HepG2 (cell line): ENCODE measurements at regions not wholly inside any gene's neighbourhood (a gene's known extent, or its start where the extent isn't known, plus 50 kb on each side); places are given as distances from the start of the nearest gene placed in this dataset.
A peak's percentile ranks its signal among the peaks of the same experiment; 100 is the strongest.

Experiments used
- ATAC-seq: fragments of 200-7000 bp; cut with Tn5 transposase; 3 replicates; pipeline ENCODE4 v1.9.1; 2020; ENCODE audit warnings: mild to moderate bottlenecking, moderate library complexity
- BruUV-seq: library from RNA; stranded (reverse); fragments of 400-500 nt; replicated peaks from 2 replicates; lab custom pipeline; 2021; lab: Mats Ljungman, UMichigan
- CTCF ChIA-PET: fragments of 300-600 bp; formaldehyde crosslinking; extraction: SDS; loops from one replicate; lab custom pipeline; 2021; ENCODE audit warnings: low total read pairs, inconsistent platforms, low intra/inter-chr PET ratio; lab: Yijun Ruan, JAX
- POLR2A ChIA-PET: fragments of 350-600 bp; sonication (Branson Sonifier 250); formaldehyde crosslinking; loops from one replicate; lab custom pipeline; 2020; ENCODE audit warnings: antibody characterized with exemption, inconsistent platforms; lab: Yijun Ruan, JAX
- DNase-seq: peaks from one replicate; pipeline ENCODE4 v3.0.0-alpha.2; 2015; ENCODE audit warnings: low spot score
- FAIRE-seq: peaks from 3 replicates; lab custom pipeline; 2011; peaks lifted over from hg19 to GRCh38; lab: Jason Lieb, UNC
- H2AFZ ChIP-seq: one replicate; pipeline ENCODE4 v1.6.1; 2011; ENCODE audit warnings: low read length, inconsistent platforms
- H3K27ac ChIP-seq: fragments of 300-600 bp; 3 replicates; pipeline ENCODE4 v1.8.0; 2011; ENCODE audit warnings: mixed run types, mild to moderate bottlenecking, mixed read lengths, low read length, inconsistent platforms; ENCODE audit not compliant: insufficient read depth; ENCODE audit errors: extremely low read length
- H3K27me3 ChIP-seq, 2 experiments: fragments of 200-600 bp in 1 of 2; 2 replicates in 1 of 2; 3 replicates in 1 of 2; pipeline versions ENCODE4 v1.6.0 to v1.8.0; 2011; ENCODE audit warnings: low read length in 2 of 2, mild to moderate bottlenecking in 2 of 2, moderate library complexity in 2 of 2, inconsistent platforms in 1 of 2; ENCODE audit not compliant: insufficient read depth in 2 of 2, control insufficient read depth in 1 of 2
- H3K36me3 ChIP-seq, 2 experiments: fragments of 200-600 bp in 1 of 2; replicated peaks in 1 of 2; 2 replicates in 1 of 2; 3 replicates in 1 of 2; pipeline versions ENCODE4 v1.5.1 to v1.8.0; 2011; ENCODE audit warnings: low read length in 2 of 2, inconsistent platforms in 1 of 2; ENCODE audit not compliant: insufficient read depth in 2 of 2, control insufficient read depth in 1 of 2
- H3K4me1 ChIP-seq: 2 replicates; pipeline ENCODE4 v1.5.1; 2012; ENCODE audit warnings: low read length, inconsistent platforms; ENCODE audit not compliant: insufficient read depth
- H3K4me2 ChIP-seq: 2 replicates; pipeline ENCODE4 v1.6.0; 2011; ENCODE audit warnings: low read depth, low read length, inconsistent platforms
- H3K4me3 ChIP-seq, 3 experiments: fragments of 200-600 bp in 1 of 3; sonication (generic), shearing (Covaris generic) in 1 of 3; replicated peaks in 1 of 3; 2 replicates each; pipeline ENCODE4 v1.5.1; 2011 to 2016; ENCODE audit warnings: low read length in 3 of 3, inconsistent platforms in 2 of 3, low read depth in 2 of 3, mild to moderate bottlenecking in 2 of 3, control low read depth in 1 of 3, mixed read lengths in 1 of 3; ENCODE audit not compliant: insufficient read depth in 1 of 3
- H3K79me2 ChIP-seq: one replicate; pipeline ENCODE4 v1.6.1; 2011; ENCODE audit warnings: low read length, inconsistent platforms; ENCODE audit not compliant: insufficient read depth
- H3K9ac ChIP-seq: 2 replicates; pipeline ENCODE4 v1.6.0; 2011; ENCODE audit warnings: mild to moderate bottlenecking, low read depth, low read length, inconsistent platforms; ENCODE audit not compliant: insufficient read depth
- H3K9me3 ChIP-seq: 2 replicates; pipeline ENCODE4 v1.5.1; 2012; ENCODE audit warnings: mild to moderate bottlenecking, low read length
- H4K20me1 ChIP-seq: 2 replicates; pipeline ENCODE4 v1.6.0; 2011; ENCODE audit warnings: inconsistent platforms, mild to moderate bottlenecking, low read length, moderate library complexity; ENCODE audit not compliant: insufficient read depth
- RARA ChIP-seq: IDR thresholded peaks from 2 replicates; pipeline ENCODE4 v1.6.1; 2016; ENCODE audit warnings: missing genetic modification reagents, missing compliant biosample characterization
- TOPORS ChIP-seq: sonication (generic); formaldehyde crosslinking; IDR thresholded peaks from 2 replicates; pipeline ENCODE4 v1.8.0; 2023; ENCODE audit warnings: mild to moderate bottlenecking, missing genetic modification reagents
- ZNF256 ChIP-seq: sonication (generic); formaldehyde crosslinking; conservative IDR thresholded peaks from 2 replicates; pipeline ENCODE4 v1.4.0; 2020; ENCODE audit warnings: missing genetic modification reagents
- ZNF564 ChIP-seq: sonication (generic); formaldehyde crosslinking; IDR thresholded peaks from 2 replicates; pipeline ENCODE4 v1.8.1; 2023; ENCODE audit warnings: mild to moderate bottlenecking, missing genetic modification reagents
- ZNF670 ChIP-seq: sonication (generic); formaldehyde crosslinking; IDR thresholded peaks from 2 replicates; pipeline ENCODE4 v1.8.0; 2022; ENCODE audit warnings: mild to moderate bottlenecking, missing genetic modification reagents, borderline replicate concordance
- WGBS: methylation state at CpG from one replicate; pipeline ENCODE4 v1.1.6; 2017; ENCODE audit warnings: low lambda C conversion rate; 5-methylcytosine and 5-hydroxymethylcytosine counted together
- in situ Hi-C: cut with HindIII; loops from 2 replicates; pipeline ENCODE4 v1.10.0; 2017; ENCODE audit warnings: low pct_unique_long_range_greater_than_20kb; ENCODE audit not compliant: extremely low pct_ligation_motif_present
- intact Hi-C: fragments of 100-400 bp; cut with micrococcal nuclease; formaldehyde crosslinking; loops from one replicate; pipeline ENCODE4 v1.10.0; 2022; ENCODE audit not compliant: unreplicated experiment
- TF ChIP-seq, protein P1 (sequence below): sonication (generic); formaldehyde crosslinking; IDR thresholded peaks from 2 replicates; pipeline ENCODE4 v1.4.0; 2020; ENCODE audit warnings: missing genetic modification reagents
- TF ChIP-seq, protein P2 (sequence below): sonication (generic); formaldehyde crosslinking; IDR thresholded peaks from 2 replicates; pipeline ENCODE4 v1.5.0; 2020; ENCODE audit warnings: missing genetic modification reagents
- TF ChIP-seq, protein P3 (sequence below): fragments of 450-650 bp; IDR thresholded peaks from 2 replicates; pipeline ENCODE4 v1.6.1; 2017; ENCODE audit warnings: mild to moderate bottlenecking
- TF ChIP-seq, protein P4 (sequence below), 2 experiments: IDR thresholded peaks; 2 replicates each; pipeline ENCODE4 v1.6.1; 2011 to 2012; ENCODE audit warnings: low read length in 2 of 2, borderline replicate concordance in 1 of 2, low read depth in 1 of 2, mild to moderate bottlenecking in 1 of 2, moderate library complexity in 1 of 2

DNA sequence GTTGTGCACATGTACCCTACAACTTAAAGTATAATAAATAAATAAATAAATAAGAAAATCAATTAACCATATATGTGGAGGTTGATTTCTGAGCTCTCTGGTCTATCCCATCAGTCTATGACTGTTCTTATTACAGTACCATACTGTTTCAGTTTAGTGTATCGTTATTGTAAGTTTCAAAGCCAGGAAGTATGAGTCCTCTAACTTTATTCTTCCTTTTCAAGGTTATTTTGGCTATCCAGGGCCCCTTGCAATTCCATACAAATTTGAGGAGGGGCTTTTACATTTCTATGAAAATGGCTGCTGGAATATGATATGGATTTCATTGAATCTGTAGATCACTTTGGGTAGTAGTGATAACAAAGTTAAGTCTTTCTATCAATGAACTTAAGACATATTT lies 96.9 kb upstream of the BCL9 start (continued):
- TF ChIP-seq ZNF670 (CRISPR knock-in tag) = no peak
- TF ChIP-seq, protein P1, sequence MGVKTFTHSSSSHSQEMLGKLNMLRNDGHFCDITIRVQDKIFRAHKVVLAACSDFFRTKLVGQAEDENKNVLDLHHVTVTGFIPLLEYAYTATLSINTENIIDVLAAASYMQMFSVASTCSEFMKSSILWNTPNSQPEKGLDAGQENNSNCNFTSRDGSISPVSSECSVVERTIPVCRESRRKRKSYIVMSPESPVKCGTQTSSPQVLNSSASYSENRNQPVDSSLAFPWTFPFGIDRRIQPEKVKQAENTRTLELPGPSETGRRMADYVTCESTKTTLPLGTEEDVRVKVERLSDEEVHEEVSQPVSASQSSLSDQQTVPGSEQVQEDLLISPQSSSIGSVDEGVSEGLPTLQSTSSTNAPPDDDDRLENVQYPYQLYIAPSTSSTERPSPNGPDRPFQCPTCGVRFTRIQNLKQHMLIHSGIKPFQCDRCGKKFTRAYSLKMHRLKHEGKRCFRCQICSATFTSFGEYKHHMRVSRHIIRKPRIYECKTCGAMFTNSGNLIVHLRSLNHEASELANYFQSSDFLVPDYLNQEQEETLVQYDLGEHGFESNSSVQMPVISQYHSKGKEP (CRISPR knock-in tag) = no peak
- TF ChIP-seq, protein P2, sequence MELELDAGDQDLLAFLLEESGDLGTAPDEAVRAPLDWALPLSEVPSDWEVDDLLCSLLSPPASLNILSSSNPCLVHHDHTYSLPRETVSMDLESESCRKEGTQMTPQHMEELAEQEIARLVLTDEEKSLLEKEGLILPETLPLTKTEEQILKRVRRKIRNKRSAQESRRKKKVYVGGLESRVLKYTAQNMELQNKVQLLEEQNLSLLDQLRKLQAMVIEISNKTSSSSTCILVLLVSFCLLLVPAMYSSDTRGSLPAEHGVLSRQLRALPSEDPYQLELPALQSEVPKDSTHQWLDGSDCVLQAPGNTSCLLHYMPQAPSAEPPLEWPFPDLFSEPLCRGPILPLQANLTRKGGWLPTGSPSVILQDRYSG (CRISPR knock-in tag) = no peak
- TF ChIP-seq RARA (CRISPR knock-in tag) = no peak
- no peak for TF ChIP-seq ZNF256 (CRISPR knock-in tag)

DNA sequence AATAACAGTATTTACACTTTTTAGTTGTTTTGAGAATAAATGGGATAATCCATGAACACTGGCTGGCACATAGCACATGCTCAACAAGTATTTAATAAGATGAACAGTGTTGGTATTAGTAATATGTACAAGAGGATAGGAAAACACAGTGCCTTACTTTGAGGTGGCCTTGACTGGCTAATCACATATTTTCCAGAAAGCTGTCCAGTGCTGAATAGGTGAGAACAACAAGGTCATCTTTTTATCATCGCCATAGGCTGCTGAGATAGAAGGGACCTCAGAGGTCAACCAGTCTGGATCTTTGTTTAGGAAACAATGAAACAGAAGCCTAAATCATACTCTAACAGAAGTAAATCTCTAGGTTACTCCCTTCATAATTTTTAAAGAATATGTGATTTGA lies 89.7 kb upstream of the BCL9 start:
- in situ Hi-C loops (no loop called here), intact Hi-C loops (no loop called here)
- no peak for DNase-seq
- TF ChIP-seq, protein P3, sequence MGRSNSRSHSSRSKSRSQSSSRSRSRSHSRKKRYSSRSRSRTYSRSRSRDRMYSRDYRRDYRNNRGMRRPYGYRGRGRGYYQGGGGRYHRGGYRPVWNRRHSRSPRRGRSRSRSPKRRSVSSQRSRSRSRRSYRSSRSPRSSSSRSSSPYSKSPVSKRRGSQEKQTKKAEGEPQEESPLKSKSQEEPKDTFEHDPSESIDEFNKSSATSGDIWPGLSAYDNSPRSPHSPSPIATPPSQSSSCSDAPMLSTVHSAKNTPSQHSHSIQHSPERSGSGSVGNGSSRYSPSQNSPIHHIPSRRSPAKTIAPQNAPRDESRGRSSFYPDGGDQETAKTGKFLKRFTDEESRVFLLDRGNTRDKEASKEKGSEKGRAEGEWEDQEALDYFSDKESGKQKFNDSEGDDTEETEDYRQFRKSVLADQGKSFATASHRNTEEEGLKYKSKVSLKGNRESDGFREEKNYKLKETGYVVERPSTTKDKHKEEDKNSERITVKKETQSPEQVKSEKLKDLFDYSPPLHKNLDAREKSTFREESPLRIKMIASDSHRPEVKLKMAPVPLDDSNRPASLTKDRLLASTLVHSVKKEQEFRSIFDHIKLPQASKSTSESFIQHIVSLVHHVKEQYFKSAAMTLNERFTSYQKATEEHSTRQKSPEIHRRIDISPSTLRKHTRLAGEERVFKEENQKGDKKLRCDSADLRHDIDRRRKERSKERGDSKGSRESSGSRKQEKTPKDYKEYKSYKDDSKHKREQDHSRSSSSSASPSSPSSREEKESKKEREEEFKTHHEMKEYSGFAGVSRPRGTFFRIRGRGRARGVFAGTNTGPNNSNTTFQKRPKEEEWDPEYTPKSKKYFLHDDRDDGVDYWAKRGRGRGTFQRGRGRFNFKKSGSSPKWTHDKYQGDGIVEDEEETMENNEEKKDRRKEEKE = no peak
- TF ChIP-seq, protein P4, sequence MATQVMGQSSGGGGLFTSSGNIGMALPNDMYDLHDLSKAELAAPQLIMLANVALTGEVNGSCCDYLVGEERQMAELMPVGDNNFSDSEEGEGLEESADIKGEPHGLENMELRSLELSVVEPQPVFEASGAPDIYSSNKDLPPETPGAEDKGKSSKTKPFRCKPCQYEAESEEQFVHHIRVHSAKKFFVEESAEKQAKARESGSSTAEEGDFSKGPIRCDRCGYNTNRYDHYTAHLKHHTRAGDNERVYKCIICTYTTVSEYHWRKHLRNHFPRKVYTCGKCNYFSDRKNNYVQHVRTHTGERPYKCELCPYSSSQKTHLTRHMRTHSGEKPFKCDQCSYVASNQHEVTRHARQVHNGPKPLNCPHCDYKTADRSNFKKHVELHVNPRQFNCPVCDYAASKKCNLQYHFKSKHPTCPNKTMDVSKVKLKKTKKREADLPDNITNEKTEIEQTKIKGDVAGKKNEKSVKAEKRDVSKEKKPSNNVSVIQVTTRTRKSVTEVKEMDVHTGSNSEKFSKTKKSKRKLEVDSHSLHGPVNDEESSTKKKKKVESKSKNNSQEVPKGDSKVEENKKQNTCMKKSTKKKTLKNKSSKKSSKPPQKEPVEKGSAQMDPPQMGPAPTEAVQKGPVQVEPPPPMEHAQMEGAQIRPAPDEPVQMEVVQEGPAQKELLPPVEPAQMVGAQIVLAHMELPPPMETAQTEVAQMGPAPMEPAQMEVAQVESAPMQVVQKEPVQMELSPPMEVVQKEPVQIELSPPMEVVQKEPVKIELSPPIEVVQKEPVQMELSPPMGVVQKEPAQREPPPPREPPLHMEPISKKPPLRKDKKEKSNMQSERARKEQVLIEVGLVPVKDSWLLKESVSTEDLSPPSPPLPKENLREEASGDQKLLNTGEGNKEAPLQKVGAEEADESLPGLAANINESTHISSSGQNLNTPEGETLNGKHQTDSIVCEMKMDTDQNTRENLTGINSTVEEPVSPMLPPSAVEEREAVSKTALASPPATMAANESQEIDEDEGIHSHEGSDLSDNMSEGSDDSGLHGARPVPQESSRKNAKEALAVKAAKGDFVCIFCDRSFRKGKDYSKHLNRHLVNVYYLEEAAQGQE (IDR thresholded peaks at IDR 0.05; ENCODE audit: borderline replicate concordance in 1 of 2, low read depth in 1 of 2, low read length in 2 of 2) = peak in 1 of 2 experiments; percentile 73; a peak in 2 of 4 replicates
- TF ChIP-seq ZNF564 (no peak), TOPORS (no peak)
- FAIRE-seq = no peak
- H3K9ac ChIP-seq = no peak overlapping the region
- H3K27me3 ChIP-seq = no peaks in the 10 kb centered on the region
- no peaks in the 10 kb centered on the region for H4K20me1 ChIP-seq
- 0% methylated on average over 1 of the region's 1 CpG for WGBS
- BruUV-seq = no TSS peak
- no peaks in the 10 kb centered on the region for H3K9me3 ChIP-seq
- CTCF ChIA-PET = no interaction called here
- ATAC-seq = no peak
- no peaks in the 10 kb centered on the region for H3K79me2 ChIP-seq
- H3K4me1 ChIP-seq = no peaks in the 10 kb centered on the region
- H2AFZ ChIP-seq = no peak overlapping the region
- POLR2A ChIA-PET = no interaction called here
- H3K36me3 ChIP-seq = no peaks in the 10 kb centered on the region
- no peak overlapping the region for H3K27ac ChIP-seq
- no peak overlapping the region for H3K4me3 ChIP-seq
- H3K4me2 ChIP-seq = no peak overlapping the region
